ENCODE measurements at regions not wholly inside any gene's neighbourhood (a gene's known extent, or its start where the extent isn't known, plus 50 kb on each side); places are given as distances from the start of the nearest gene placed in this dataset.

DNA sequence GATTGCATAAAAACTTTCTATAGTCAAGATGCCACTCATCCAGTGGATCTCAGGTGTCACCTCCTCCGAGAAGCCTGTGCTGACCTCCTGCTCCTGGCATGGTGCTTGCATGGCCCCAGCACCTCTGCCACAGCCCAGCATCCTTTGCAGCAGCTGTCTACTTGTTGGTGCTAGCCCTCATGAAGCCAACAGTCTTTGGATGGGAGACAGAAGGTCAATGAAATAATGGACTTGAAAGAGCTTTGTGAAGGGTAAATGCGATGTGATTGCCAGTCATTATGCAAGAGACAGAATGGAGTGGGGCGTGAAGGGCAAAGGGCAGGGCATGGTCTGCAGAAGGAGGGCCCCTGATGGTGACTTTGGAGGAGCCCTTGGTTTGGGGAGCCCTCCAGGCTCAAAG, 63.0 kb upstream of the CLMN start:
- no peak for DNase-seq (ENCODE audit: low spot score)

DNA sequence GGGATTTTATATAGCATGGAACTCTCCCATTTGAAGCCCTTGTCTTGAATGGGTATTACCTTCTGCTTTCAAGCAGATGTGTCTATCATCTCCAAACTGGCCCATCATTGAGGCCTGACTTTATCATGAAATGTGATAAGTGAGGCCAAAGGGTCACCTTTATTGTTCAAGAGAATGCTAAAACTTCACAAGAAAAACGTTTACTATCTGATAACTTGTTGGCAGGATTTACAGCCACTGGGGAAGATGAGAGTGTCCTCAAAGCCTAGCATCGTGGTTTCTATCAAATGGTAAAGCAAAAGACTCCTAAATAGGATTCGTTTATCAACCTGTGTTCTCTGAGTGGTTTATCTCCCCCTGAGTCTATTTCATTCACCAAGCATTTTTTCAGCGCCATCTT, 62.0 kb upstream of the CLMN start:
- no peak for DNase-seq (ENCODE audit: low spot score)

DNA sequence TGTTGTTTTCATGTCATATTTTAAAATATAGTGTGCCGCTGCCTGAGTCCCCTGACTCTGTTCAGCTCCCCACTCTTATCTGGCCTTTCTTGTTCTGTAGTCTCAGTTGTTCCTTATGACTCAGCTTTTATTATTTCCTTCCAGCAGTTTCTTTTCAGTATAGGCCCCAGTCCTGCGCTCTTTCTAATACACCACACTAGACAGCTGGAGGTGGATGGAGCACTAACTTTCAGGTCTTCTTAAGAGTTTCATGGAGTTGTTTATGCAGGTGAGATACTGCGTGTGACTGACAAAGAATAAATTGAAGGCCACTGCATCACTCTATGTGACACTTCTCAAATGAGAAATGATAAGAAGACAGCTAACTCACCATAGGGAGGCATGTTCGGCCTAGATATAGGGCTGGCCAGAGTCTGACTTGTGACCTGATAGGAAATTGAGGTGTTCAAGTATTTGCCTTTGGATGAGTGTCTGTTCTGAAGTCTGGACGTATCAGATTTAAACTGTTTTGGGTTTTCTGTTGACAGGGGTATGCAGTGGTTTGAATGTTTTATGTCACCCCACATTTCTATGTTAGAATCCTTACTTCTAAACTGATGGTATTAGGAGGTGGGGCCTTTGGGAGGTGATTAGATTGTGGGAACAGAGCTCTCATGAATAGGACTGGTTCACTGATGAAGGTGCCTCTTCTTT, 60.8 kb upstream of the CLMN start:
- no peak for DNase-seq (ENCODE audit: low spot score)

DNA sequence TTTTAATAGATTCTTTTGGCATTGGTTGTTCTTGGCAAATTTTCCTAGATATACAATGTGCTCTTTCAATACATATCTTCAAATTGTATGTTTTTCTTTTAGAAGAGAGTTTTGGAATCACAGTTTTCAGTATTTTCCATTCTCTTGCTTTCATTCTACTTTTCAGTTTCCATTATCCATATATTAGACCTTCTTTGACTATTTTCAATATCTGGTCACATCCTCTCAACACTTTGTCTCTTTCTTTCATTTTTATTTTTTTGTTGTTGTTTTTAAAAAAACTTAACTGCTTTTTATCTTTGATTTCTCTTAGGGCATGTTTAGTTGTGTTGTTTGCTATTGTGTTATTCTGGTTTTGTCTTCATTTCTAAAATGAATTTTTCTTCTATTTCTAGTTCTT, 59.9 kb upstream of the CLMN start:
- DNase-seq (ENCODE audit: low spot score), result no peak

DNA sequence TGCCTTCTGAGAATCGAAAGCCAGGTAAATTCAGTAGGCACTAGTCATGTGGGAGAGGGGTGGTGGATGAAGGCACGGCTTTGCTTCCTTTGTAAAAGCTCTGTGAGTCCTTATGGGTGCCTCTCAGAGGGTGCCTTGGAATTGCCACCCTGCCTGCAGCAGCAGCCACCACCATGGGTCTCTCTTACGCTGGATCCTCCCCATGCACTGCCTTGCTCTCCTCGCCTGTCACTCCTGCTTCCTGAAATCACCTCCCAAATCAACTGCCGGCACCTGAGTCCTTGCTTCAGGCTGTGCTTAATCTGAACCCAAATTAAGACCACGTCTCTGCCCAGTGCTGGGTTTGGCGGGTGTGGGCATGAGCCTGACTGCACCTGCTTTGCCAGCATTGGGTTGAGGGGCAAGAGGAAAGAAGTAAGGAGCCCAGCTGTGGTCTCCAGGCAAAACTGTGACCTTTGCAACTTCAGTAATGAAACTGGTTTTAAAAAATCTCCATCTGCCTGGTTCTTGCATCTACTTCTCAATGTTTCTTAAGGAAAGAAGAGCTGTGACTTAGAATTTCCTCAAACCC, 55.9 kb upstream of the CLMN start:
- DNase-seq (ENCODE audit: low spot score), result no peak

DNA sequence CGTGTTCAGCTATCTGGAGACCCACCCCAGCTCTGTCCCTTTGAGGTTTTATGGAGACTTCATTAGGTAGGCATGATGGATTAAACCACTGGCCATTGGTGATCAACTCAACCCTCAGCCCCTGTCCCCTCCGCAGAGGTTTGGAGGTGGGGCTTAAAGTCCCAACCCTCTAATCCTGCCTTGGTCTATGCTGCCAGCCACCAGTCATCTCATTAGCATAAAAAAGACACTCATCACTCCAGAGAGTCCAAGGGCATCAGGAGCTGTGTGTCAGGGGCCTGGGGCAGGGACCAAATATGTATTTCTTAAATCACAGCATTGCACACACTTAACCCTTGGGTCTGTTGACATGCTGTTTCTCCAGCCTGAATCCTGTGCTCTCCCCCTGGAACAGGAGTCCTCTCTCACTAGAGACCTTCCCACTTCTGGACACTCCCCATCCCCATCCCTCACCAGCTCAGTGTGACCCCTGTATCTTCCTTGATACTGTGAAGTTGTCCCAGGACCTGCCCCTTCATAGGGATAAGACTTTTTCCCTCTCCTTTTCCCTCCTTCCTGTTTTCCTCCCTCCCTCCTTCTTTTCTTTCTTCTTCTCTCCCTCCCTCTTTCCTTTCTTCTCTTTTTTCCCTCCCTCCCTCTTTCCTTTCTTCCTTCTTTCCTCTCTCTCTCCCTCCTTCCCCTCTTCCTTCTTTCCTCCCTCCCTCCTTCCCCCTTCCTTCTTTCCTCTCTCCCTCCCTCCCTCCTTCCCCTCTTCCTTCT, 54.7 kb upstream of the CLMN start:
- DNase-seq (ENCODE audit: low spot score), result no peak

DNA sequence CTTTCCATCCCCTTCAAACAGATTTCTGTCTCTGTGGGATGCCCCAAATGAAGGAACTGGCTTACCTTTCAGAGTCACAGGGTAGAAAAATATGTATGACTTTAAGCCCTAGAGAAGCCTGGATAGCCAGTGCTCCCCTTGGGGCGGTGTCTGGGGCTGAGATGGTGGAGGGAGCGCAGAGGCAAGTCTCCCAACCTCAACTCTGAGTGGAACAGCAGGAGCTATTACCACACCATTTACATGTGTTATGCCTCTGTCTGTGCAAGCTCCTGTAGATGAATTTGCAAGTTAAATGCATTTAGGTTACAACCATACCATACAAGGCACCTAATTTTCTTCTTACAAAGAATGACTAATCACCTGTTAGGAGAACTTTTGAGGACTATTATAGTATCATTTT, 50.4 kb upstream of the CLMN start:
- DNase-seq (ENCODE audit: low spot score), result no peak
